ENCODE measurements at regions not wholly inside any gene's neighbourhood (a gene's known extent, or its start where the extent isn't known, plus 50 kb on each side); places are given as distances from the start of the nearest gene placed in this dataset.

DNA sequence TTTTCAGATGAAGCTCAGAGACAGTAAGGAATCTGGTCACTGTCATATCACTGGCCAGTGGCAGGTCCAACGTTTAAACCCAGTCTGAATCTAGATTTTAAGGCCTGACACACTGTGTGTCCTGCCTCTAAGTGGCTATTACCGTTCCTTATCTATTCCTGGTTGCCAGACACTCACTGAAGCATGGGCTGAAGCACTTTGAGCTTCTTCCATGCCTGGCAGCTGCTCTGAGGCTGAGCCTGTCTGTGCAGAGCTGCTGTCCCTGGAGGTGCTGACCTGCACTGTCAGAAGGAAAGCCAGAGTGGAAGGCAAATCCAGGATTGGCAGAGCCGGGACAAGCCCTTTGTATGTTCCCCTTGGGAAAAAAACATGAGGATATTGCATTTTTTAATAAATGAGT is 109.2 kb upstream of the SLC7A1 start:
- Histone ChIP-seq H3K27me3 (ENCODE audit: control insufficient read depth, insufficient read depth, low read length) (no peaks in the 10 kb centered on the region), H3K36me3 (ENCODE audit: control insufficient read depth, insufficient read depth, low read length) (no peaks in the 10 kb centered on the region), H4K20me1 (ENCODE audit: control insufficient read depth, extremely low read depth, insufficient read depth, low read length) (no peaks in the 10 kb centered on the region), H3K4me2 (ENCODE audit: extremely low read depth, insufficient read depth, low read length) (no peak overlapping the region), H3K79me2 (ENCODE audit: control insufficient read depth, insufficient read depth, low read length) (no peaks in the 10 kb centered on the region), H2AFZ (ENCODE audit: low read length) (no peak overlapping the region), H3K27ac (ENCODE audit: insufficient read depth, low read length) (no peak overlapping the region), H3K9me3 (ENCODE audit: control insufficient read depth, insufficient read depth, low read depth, low read length) (no peaks in the 10 kb centered on the region), H3K4me1 (ENCODE audit: control insufficient read depth, extremely low read depth, insufficient read depth, low read length) (peaks cover 5% of the 10 kb centered on the region), H3K4me3 (replicated peaks in 1 of 4; ENCODE audit: control extremely low read depth in 1 of 4, insufficient read depth in 1 of 4, low read depth in 3 of 4, low read length in 4 of 4) (no peak overlapping the region), H3K9ac (ENCODE audit: insufficient read depth, low read length) (no peak overlapping the region)
- TF ChIP-seq EZH2 (IDR thresholded peaks at IDR 0.05; ENCODE audit: low read length, missing control alignments), result no peak
- TF ChIP-seq, protein P1, sequence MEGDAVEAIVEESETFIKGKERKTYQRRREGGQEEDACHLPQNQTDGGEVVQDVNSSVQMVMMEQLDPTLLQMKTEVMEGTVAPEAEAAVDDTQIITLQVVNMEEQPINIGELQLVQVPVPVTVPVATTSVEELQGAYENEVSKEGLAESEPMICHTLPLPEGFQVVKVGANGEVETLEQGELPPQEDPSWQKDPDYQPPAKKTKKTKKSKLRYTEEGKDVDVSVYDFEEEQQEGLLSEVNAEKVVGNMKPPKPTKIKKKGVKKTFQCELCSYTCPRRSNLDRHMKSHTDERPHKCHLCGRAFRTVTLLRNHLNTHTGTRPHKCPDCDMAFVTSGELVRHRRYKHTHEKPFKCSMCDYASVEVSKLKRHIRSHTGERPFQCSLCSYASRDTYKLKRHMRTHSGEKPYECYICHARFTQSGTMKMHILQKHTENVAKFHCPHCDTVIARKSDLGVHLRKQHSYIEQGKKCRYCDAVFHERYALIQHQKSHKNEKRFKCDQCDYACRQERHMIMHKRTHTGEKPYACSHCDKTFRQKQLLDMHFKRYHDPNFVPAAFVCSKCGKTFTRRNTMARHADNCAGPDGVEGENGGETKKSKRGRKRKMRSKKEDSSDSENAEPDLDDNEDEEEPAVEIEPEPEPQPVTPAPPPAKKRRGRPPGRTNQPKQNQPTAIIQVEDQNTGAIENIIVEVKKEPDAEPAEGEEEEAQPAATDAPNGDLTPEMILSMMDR (conservative IDR thresholded peaks at IDR 0.05 in 1 of 2, IDR thresholded peaks at IDR 0.05 in 1 of 2; ENCODE audit: low read depth in 1 of 2, low read length in 2 of 2), result no peak
- DNase-seq (ENCODE audit: low read depth in 2 of 2), result peak in 1 of 2 donors; percentile 24

DNA sequence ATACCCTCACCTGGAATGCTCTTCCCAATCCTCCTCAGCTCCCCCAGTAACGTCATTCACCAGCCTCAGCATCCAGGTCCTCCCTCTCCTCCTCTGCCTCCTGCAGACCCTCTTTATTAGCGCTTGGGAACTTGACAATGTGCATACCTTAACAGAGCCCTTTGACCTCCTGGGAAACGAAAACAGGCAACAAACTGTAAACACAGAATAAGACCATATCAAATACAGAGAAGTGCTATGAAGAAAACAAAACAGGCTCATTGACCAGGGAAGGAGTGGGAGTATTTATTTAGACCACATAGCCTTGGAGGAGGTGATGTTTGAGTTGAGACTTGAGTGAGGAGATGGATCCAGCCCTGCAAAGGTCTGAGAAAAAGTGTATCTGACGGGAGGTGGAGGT is 107.9 kb upstream of the SLC7A1 start:
- Histone ChIP-seq H3K4me2 (ENCODE audit: extremely low read depth, insufficient read depth, low read length) (no peak overlapping the region), H4K20me1 (ENCODE audit: control insufficient read depth, extremely low read depth, insufficient read depth, low read length) (no peaks in the 10 kb centered on the region), H3K4me1 (ENCODE audit: control insufficient read depth, extremely low read depth, insufficient read depth, low read length) (peaks cover 5% of the 10 kb centered on the region), H3K27ac (ENCODE audit: insufficient read depth, low read length) (no peak overlapping the region), H3K27me3 (ENCODE audit: control insufficient read depth, insufficient read depth, low read length) (no peaks in the 10 kb centered on the region), H3K9me3 (ENCODE audit: control insufficient read depth, insufficient read depth, low read depth, low read length) (no peaks in the 10 kb centered on the region), H3K36me3 (ENCODE audit: control insufficient read depth, insufficient read depth, low read length) (no peaks in the 10 kb centered on the region), H3K9ac (ENCODE audit: insufficient read depth, low read length) (no peak overlapping the region), H3K79me2 (ENCODE audit: control insufficient read depth, insufficient read depth, low read length) (no peaks in the 10 kb centered on the region), H2AFZ (ENCODE audit: low read length) (no peak overlapping the region), H3K4me3 (replicated peaks in 1 of 4; ENCODE audit: control extremely low read depth in 1 of 4, insufficient read depth in 1 of 4, low read depth in 3 of 4, low read length in 4 of 4) (no peak overlapping the region)
- no peak for DNase-seq (ENCODE audit: low read depth in 2 of 2)
- TF ChIP-seq EZH2 (IDR thresholded peaks at IDR 0.05; ENCODE audit: low read length, missing control alignments), result no peak
- TF ChIP-seq, protein P1 (conservative IDR thresholded peaks at IDR 0.05 in 1 of 2, IDR thresholded peaks at IDR 0.05 in 1 of 2; ENCODE audit: low read depth in 1 of 2, low read length in 2 of 2), result no peak

DNA sequence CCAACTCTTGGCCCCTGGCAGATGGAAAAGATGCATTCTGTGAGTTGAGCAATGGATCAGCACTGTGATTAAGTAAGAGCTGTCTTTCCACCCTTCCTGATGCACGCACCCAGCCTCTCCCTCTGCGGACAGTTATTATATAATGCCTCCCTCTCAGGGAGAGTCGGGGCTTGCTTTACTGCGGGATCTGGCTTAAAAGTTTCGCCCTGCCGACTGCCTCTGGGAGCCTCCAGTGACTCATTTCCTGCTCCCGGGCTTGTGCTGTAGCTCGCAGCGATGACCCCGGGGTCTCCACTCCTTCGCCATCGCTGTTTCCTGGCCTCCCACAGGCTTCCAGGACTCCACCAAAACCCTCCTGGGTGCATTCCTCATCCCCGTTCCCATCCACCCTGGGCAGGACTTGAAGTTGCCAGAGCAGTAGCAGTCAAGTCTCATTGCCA is 107.4 kb upstream of the SLC7A1 start:
- no peak overlapping the region for H3K4me3 ChIP-seq (replicated peaks in 1 of 4; ENCODE audit: control extremely low read depth in 1 of 4, insufficient read depth in 1 of 4, low read depth in 3 of 4, low read length in 4 of 4)
- no peaks in the 10 kb centered on the region for H3K27me3 ChIP-seq (ENCODE audit: control insufficient read depth, insufficient read depth, low read length)
- no peak overlapping the region for H3K27ac ChIP-seq (ENCODE audit: insufficient read depth, low read length)
- H3K79me2 ChIP-seq (ENCODE audit: control insufficient read depth, insufficient read depth, low read length), result no peaks in the 10 kb centered on the region
- no peaks in the 10 kb centered on the region for H3K36me3 ChIP-seq (ENCODE audit: control insufficient read depth, insufficient read depth, low read length)
- no peaks in the 10 kb centered on the region for H3K9me3 ChIP-seq (ENCODE audit: control insufficient read depth, insufficient read depth, low read depth, low read length)
- H3K9ac ChIP-seq (ENCODE audit: insufficient read depth, low read length), result no peak overlapping the region
- peaks cover 5% of the 10 kb centered on the region for H3K4me1 ChIP-seq (ENCODE audit: control insufficient read depth, extremely low read depth, insufficient read depth, low read length)
- H4K20me1 ChIP-seq (ENCODE audit: control insufficient read depth, extremely low read depth, insufficient read depth, low read length), result no peaks in the 10 kb centered on the region
- H3K4me2 ChIP-seq (ENCODE audit: extremely low read depth, insufficient read depth, low read length), result peak overlapping the region; percentile 17
- H2AFZ ChIP-seq (ENCODE audit: low read length), result no peak overlapping the region
- TF ChIP-seq, protein P1 (conservative IDR thresholded peaks at IDR 0.05 in 1 of 2, IDR thresholded peaks at IDR 0.05 in 1 of 2; ENCODE audit: low read depth in 1 of 2, low read length in 2 of 2), result no peak
- TF ChIP-seq EZH2 (IDR thresholded peaks at IDR 0.05; ENCODE audit: low read length, missing control alignments), result no peak
- DNase-seq (ENCODE audit: low read depth in 2 of 2), result peak; percentile 76 to 92
